AG04449 (cell line): ENCODE measurements at regions not wholly inside any gene's neighbourhood (a gene's known extent, or its start where the extent isn't known, plus 50 kb on each side); places are given as distances from the start of the nearest gene placed in this dataset.

Experiments
- CTCF ChIA-PET: fragments of 350-600 bp; formaldehyde crosslinking; extraction: SDS; loops from one replicate; lab custom pipeline; 2021; ENCODE audit warnings: antibody characterized with exemption; lab: Yijun Ruan, JAX
- POLR2A ChIA-PET: fragments of 400-600, 350-600 bp; formaldehyde crosslinking; extraction: SDS; loops from one replicate; lab custom pipeline; 2020; ENCODE audit warnings: antibody characterized with exemption, inconsistent platforms; lab: Yijun Ruan, JAX
- DNase-seq: peaks from one replicate; pipeline ENCODE4 v3.0.0-alpha.2; 2010; ENCODE audit warnings: low read depth, low spot score
- H3K4me3 ChIP-seq: 2 replicates; pipeline ENCODE4 v1.5.1; 2011; ENCODE audit warnings: low read depth, mild to moderate bottlenecking, control low read depth, low read length
- TF ChIP-seq, protein P1 (sequence below): IDR thresholded peaks from one replicate; pipeline ENCODE4 v1.5.1; 2011; ENCODE audit warnings: mild to moderate bottlenecking, moderate library complexity, low read length, control low read depth, inconsistent platforms; ENCODE audit not compliant: insufficient read depth; ENCODE audit errors: missing control alignments

DNA sequence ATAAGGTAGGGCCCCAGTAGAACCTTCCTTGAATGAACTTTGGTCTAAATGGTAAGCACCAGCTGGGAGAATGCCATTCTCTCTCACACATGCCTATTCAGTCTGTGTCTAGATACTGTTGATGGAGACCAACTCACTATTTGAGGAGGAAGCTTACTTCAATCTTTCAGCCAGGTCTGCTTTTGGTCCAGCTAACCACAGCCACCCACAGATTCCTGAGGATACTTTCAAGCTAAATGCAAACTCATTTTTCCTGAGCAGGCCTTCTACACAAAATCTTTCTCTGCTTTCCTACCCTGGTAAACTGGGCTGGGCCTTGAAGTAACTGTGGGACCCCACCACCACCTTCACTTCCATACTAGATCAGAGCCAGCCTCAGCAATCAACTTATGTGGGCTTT lies 76.9 kb upstream of the KLF3 start:
- CTCF ChIA-PET, result no interaction called here
- TF ChIP-seq, protein P1, sequence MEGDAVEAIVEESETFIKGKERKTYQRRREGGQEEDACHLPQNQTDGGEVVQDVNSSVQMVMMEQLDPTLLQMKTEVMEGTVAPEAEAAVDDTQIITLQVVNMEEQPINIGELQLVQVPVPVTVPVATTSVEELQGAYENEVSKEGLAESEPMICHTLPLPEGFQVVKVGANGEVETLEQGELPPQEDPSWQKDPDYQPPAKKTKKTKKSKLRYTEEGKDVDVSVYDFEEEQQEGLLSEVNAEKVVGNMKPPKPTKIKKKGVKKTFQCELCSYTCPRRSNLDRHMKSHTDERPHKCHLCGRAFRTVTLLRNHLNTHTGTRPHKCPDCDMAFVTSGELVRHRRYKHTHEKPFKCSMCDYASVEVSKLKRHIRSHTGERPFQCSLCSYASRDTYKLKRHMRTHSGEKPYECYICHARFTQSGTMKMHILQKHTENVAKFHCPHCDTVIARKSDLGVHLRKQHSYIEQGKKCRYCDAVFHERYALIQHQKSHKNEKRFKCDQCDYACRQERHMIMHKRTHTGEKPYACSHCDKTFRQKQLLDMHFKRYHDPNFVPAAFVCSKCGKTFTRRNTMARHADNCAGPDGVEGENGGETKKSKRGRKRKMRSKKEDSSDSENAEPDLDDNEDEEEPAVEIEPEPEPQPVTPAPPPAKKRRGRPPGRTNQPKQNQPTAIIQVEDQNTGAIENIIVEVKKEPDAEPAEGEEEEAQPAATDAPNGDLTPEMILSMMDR, result no peak
- H3K4me3 ChIP-seq, result no peak overlapping the region
- no peak for DNase-seq
- POLR2A ChIA-PET, result no interaction called here

DNA sequence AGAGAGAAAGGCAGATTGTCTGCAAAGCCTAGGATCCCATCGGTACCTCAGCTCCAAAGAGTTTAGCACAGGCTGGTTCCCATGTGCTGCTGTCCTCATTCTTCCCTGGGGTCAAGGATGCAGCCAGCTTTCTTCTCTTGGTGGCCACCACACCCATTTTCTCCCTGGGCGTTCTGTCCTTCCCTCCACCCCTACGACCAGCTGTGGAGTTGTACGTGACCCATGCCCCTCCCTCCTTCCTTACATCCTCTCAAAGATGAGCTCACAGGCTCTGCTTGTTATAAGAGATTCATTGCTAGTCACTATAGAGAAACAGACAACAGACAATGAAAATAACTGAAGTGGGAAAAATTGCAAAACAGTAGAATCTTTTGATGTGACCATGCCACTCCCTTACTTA lies 74.0 kb upstream of the KLF3 start:
- ChIA-PET POLR2A (no interaction called here), CTCF (no interaction called here)
- H3K4me3 ChIP-seq, result no peak overlapping the region
- DNase-seq, result no peak
- TF ChIP-seq, protein P1, result no peak

DNA sequence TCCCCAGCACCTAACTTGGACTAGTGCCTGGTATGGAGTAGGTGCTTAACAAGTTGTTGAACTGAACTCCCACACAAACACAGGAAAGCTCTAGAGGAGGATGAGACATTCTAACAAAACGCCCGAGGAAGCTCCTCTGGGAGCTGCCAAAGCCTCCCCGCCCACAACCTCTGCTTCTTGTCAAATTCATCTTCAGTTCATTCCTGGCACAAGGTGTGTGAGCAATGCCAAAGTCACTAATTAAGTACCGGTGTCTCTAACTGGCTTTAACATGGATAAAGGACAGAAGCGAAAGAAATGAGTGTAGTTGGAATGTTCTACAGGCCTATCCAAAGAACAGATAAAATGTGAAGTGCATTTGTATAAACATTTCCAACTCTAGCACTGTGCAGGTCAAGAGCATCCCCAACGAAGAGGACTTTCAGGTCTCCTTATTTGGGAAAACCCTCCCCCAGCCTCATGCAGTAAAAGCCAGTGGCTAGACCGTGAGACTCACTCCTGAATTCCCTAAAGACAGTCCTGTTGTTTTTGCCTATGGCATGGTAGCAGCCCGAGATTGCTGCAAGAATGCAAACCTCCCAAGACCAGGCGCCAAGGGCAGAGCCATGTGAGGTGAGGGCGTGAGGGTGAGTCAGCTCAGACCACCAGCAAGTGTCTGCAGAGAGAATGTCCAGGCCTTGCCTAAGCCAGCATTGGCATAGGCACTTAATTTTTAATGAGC lies 72.2 kb upstream of the KLF3 start:
- DNase-seq, result no peak
- H3K4me3 ChIP-seq, result no peak overlapping the region
- CTCF ChIA-PET, result no interaction called here
- POLR2A ChIA-PET, result no interaction called here
- TF ChIP-seq, protein P1, result no peak

- no peak overlapping the region for H3K4me3 ChIP-seq
- ChIA-PET POLR2A (no interaction called here), CTCF (no interaction called here)
- TF ChIP-seq, protein P1, result no peak
- no peak for DNase-seq
Observed at GRCh38 chr4:38598489-38598888, 65.5 kb upstream of the KLF3 start.

DNA sequence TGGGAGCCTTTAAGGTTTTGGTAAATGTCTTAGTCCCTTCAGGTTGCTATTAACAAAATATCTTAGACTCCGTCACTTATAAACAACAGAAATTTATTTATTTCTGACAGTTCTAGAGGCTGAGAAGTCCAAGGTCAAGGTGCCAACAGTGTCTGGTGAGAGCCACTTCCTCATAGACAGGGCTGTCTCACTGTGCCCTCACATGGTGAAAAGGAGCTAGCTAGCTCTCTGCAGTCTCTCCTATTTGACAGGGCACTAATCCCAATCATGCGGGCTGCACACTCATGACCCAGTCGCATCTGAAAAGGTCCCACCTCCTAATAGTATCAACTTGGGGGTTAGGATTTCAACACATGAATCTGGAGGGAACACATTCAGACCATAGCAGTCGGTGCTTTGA lies 63.4 kb upstream of the KLF3 start:
- ChIA-PET CTCF (no interaction called here), POLR2A (no interaction called here)
- no peak overlapping the region for H3K4me3 ChIP-seq
- TF ChIP-seq, protein P1, result no peak
- DNase-seq, result no peak

GRCh38 chr4:38601244-38601915 lies 62.6 kb upstream of the KLF3 start:
- no peak for DNase-seq
- CTCF ChIA-PET, result no interaction called here
- POLR2A ChIA-PET, result no interaction called here
- TF ChIP-seq, protein P1, result no peak
- no peak overlapping the region for H3K4me3 ChIP-seq
